ENCODE measurements at regions not wholly inside any gene's neighbourhood (a gene's known extent, or its start where the extent isn't known, plus 50 kb on each side); places are given as distances from the start of the nearest gene placed in this dataset.

- no peak for TF ChIP-seq GATA3 (IDR thresholded peaks at IDR 0.05; ENCODE audit: low read depth, low read length)
- no peak for TF ChIP-seq GATA2 (IDR thresholded peaks at IDR 0.05; ENCODE audit: low read depth, low read length)
These were observed 98.1 kb downstream of the MBL2 start for GRCh38 chr10:52674474-52674873.
